ENCODE measurements at regions not wholly inside any gene's neighbourhood (a gene's known extent, or its start where the extent isn't known, plus 50 kb on each side); places are given as distances from the start of the nearest gene placed in this dataset.

DNA sequence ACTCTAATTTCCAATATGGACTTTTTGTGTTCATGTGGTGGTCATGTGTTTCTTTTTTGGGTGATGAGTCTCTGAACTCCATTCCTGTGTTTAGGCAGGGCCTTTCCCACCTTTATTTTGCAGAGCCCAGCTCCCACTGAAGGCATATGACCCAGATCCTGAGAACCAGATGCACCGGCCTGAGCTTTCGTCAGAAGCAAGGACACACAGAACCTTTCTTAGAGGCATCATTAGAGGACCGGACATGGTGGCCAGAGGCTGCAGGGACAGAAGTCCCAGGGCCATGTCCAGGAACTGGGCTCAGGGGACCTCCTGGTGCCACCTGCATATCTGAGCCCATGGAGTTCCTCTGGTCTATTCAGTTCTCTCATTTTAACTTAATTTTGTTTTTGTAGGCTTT lies 200.9 kb upstream of the ZNF32 start:
- TF ChIP-seq CHD2 (IDR thresholded peaks at IDR 0.05; ENCODE audit: low read length, partially characterized antibody) = no peak
- TF ChIP-seq MAFK (IDR thresholded peaks at IDR 0.05; ENCODE audit: partially characterized antibody) = no peak
- TF ChIP-seq CTCF (IDR thresholded peaks at IDR 0.05) = no peak
- TF ChIP-seq PBX3 (IDR thresholded peaks at IDR 0.05) = no peak
- no peak for TF ChIP-seq REST (IDR thresholded peaks at IDR 0.05)
- TF ChIP-seq CEBPB (IDR thresholded peaks at IDR 0.05) = no peak
- no peak for TF ChIP-seq POLR2AphosphoS2 (conservative IDR thresholded peaks at IDR 0.05; ENCODE audit: low read length)
- no peak for TF ChIP-seq POLR2A (IDR thresholded peaks at IDR 0.05; ENCODE audit: low read length)
- TF ChIP-seq TP53 (CRISPR knock-in tag; IDR thresholded peaks at IDR 0.05) = no peak
- no peak for TF ChIP-seq TFCP2L1 (CRISPR knock-in tag; IDR thresholded peaks at IDR 0.05)
- no peak for TF ChIP-seq PHF8 (IDR thresholded peaks at IDR 0.05; ENCODE audit: borderline replicate concordance, low read depth)
- TF ChIP-seq, protein P1, sequence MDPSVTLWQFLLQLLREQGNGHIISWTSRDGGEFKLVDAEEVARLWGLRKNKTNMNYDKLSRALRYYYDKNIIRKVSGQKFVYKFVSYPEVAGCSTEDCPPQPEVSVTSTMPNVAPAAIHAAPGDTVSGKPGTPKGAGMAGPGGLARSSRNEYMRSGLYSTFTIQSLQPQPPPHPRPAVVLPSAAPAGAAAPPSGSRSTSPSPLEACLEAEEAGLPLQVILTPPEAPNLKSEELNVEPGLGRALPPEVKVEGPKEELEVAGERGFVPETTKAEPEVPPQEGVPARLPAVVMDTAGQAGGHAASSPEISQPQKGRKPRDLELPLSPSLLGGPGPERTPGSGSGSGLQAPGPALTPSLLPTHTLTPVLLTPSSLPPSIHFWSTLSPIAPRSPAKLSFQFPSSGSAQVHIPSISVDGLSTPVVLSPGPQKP (IDR thresholded peaks at IDR 0.05; ENCODE audit: low read depth, low read length) = no peak
- TF ChIP-seq GATA3 (IDR thresholded peaks at IDR 0.05; ENCODE audit: borderline replicate concordance) = no peak
